ENCODE measurements at regions not wholly inside any gene's neighbourhood (a gene's known extent, or its start where the extent isn't known, plus 50 kb on each side); places are given as distances from the start of the nearest gene placed in this dataset.
A peak's percentile ranks its signal among the peaks of the same experiment; 100 is the strongest.

DNA sequence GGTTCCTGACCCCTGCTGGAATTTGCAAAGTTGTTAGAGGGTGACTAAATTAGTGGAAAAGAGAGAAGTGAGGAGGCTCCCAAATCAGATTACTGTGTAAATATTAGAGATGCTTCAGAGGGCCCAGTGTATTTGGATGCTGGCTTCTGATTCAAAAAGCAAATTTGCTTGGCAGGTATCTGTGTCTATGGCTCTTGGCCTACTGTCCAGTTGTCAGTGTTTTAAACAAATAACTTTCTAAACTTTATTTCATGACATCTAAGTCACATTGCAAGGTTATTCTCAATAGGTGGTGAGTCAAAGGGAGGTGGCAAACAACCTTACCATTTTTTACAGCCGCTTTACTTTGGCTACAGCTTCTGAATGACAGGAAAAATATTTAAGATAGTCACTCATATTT lies 720.1 kb downstream of the KCNA4 start:
- DNase-seq = no peak

DNA sequence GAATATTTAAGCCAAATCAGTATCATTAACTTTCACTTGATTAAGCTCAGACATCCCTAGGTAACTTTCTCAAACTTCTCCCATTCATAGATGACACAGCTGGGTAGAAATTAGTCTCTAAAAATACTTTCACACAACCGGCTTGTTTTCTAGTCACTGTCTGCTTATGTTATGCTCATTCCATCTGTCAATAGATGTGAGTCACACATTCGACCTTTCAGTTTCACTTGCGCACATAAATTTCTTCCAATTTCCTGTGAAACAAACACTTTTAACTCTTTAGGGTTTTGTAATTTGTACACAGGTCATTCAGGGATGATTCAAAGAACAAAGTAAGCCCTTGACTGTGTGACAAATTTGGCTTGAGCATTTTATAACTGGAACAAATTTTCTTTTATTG lies 723.0 kb downstream of the KCNA4 start:
- no peak for DNase-seq

DNA sequence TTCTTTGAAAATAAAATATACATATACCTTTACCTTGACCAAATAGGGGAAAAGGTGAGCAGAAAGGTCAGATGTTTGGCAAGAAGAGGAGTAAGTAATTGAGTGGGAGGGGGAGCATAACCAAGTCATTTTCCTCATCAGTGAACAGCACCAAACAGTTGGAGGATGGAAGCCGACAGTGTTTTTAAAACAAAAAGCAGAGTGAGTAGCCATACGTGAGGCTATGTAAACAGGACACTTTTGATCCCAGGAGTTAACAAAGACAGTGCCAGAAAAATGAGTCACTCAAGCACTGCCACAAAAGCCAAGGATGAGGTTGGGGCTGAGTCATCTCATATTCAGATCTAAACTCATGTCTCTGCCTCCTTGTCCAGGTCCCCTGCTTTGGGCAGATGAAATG lies 734.7 kb downstream of the KCNA4 start:
- no peak for DNase-seq

DNA sequence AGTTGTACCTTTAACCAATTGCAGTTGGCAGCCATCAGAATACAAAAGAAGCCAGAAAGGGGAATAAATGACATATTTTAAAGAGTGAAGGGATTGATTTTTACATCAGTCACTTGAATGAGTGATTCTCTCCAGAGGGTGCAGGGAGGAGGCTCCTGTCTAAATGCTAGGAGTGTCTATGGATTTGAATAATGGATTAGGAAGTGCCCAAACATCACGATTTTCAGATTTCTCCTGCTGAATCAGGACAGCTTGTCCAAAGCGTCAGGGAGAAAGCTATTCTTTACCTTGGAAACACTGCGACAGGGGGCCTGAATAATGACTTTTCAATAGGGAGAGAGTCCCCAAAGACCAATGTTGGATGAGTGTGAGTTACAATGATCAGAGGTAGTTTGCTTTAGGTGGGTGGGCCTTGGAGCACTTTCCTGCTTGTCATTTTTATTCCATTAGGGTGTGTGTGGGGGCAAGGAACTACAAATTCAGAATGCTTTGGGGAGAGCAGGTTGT lies 735.5 kb downstream of the KCNA4 start:
- no peak for DNase-seq

DNA sequence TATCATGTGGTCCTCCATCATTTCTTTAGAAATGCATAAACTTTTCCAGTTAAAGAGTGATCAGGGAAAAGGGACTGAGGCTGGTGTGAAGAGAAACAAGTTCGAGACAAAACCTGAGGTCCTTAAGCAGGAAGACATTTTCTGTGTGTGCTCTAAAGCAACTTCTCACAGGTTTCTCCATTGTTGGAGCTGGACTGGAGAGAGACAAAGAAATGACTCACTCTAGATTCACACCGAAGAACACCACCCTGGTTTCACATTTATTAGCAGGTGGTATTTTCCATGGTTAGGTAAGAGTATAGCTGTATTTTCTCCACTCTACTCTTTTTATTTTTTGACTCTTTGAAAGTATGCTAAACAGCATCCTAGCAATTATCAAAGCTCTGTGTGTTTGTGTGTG lies 736.4 kb downstream of the KCNA4 start:
- DNase-seq = no peak

DNA sequence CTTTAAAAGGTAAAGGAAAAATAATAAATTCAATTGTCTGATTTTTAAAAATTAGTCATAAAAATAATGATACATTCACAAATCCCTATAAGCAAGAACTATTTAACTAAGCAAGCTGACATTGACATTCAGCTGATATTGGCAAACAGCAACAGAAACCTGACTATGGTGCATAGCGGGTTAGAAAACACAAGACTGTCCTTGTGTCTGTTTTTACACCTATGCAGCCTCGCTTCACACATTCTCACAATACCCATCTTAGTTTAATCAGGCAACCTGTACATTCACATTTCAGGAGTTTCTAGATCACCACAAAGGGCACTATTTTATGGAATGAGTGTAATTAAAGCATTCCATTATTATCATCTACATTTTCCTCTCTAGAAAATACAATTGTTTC lies 737.1 kb downstream of the KCNA4 start:
- no peak for DNase-seq

DNA sequence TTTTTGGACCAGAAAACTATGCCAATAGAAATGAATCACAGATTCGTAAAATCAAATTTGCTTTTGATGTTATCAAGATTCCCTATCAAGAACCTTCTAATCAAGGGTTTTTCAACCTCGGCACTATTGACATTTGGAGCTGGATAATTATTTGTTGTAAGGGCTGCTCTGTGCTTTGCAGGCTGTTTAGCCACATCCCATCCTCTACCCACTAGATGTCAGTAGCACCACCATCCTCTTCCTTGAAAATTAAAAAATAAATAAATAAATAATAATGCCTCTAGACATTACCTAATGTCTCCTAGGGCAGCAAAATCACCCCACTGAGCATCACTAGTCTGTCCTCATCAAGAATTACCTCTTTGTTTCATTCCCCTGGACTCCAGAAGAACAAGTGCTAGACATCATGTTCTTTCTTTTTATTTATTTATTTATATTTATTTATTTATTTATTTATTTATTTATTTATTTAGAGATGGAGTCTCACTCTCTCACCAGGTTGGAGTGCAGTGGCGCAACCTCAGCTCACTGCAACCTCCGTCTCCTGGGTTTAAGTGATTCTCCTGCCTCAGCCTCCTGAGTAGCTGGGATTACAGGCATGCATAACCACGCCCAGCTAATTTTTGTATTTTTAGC lies 744.7 kb downstream of the KCNA4 start:
- DNase-seq = no peak

DNA sequence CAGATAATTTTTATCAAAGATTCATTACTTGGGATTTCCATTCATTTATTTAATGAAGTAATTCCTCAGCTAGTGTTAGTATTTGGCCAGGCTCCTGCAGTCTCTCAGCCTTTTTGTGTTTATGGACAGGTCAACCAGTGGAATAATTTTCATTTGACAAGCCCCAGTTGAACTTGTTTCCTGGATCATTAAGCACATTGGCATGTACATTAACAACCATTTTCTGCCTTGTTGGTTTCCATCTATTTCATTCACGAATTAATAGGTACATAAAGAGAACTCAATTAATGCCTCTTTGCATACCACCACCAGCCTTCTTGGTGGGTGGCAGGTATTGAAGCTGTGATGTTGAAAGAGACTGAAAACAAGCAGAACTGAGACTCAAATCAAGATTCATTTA lies 745.2 kb downstream of the KCNA4 start:
- DNase-seq = no peak

DNA sequence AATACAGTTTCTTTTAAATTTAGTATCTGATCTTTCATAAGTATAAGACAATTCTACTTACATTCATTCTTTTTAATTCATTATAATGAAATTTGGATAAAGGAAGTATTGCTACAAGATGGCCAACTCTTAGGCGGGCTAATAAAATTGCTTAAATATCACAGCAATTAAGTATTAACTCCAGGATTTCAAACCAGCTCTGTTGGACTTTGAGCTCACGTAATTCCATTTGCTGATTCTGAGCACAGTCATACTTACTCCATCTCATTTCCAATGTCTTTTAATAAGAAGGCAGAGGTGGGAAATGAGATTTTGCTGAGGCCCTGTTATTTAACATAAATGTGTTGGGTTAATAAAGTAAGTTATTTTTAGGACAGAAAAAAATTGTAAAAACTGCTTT lies 748.1 kb downstream of the KCNA4 start:
- no peak for DNase-seq

DNA sequence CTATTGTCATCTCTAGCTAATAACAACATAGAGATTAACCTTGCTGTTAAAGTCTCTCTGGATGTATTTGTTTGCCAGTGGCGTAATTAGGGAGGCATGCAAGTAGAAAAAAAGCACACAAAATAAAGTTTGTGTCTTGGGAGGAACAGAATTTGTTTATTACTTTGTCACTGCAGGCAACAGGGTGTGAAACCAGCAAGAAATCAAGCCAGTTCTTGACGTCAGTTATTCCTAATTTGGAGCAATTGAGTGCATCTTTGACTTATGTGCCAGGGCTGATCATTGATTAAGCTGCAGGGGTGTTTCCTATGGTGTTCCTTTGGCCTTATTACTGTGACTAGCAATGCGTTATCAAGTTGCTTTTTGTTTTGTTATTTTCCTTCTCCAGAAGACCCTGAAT lies 751.0 kb downstream of the KCNA4 start:
- no peak for DNase-seq

DNA sequence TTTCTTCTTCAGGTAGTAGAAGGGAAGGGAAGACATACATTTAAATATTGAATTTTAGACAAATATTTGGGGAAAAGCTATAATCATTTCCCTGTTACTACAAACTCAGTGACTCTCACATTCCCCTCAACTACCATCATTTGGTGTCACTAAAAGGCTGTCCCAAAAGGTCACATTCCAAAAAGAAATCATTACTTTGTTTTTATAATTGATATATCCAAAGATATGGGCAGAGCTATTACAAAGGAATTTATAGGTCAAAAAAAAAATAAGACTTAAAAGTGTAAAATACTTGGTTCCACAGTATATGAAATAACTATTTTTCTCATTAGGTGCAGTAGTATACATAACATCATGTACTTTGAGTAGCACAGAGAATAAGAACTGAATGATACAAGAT lies 751.4 kb downstream of the KCNA4 start:
- DNase-seq = no peak

DNA sequence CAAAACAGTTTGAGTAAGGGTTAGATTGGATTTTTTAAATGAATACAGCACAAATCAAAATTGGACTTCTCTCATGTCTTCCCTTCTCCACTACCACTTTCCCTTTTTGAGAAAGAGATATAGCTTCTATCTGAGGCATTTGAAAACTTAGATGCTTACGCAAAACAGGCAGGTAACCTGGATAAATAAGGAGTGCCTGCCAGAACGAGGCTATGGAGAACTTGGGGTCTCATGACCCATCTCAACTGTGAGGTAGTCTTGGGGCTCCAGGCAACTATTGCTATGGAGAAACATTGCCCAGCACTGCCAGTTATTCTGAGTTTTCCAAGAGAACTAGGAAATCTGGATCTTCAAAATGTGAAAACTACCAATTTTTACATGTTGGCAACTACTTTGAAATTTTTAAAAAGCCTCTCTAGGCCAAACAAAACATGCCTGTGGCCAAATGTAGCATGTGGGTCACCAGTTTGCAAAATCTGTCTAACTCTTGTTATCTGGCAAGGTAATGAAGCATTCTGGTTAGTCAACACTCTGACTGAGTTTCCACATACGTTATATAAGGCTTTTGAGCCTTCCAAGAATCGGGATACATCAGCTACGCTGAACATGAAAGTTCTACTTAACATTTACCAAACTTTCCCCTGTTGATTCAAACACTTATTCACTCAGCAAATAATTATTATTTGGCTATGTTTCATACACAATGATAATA lies 752.7 kb downstream of the KCNA4 start:
- no peak for DNase-seq

DNA sequence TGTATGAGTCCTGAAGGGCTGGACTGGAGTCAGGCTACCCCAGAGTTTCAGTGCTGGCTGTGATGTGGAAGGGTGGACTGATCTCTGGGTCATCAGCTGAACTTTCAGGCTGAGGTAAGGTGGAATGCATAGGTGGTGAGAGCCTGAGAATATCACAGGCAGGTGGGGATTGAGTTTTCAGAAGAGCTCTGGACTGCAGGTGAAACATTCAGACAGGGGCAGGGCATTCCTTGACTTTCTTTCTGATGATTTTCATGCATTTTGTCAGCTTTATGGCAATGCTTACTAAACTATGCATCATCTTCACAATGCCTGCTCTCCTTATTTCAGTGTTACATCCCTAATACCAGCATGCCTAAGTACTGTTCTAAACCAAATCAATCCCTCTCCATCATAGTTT lies 755.0 kb downstream of the KCNA4 start:
- DNase-seq = no peak

DNA sequence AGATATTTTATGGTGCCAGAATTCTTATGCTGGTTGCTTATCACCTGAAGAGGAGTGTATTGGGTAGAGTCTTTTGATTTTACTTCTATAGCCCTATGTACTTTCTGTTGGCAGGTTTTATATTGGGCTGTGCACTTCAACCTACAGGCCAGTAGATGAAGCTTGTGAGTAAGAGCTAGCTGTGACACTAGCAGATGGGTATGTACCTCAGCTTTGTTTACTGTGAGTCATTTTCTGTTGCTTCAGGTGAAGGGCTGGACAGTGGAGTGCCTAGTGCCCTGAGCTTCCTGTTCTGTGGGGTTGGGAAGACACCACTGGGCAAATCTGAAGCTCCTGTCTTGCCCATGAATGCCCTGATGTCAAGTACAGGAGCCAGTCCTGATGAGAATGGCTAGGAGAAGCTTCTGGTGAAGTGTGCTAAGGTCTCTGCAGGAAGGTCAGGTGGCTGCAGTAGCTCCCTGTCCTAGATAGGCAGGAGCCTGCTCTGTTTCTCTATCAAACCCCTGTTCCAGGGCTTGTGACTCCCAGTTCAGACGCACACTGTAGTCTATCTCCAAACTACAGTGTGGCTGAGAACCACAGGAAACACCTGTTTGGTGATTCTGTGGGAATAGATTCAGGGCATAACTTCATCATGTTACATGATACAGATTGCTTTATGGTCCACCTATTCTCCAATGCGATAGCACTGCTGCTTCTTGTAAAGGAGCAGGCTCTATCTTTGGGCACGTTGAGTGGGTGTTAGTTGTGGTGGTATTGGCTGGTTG lies 755.7 kb downstream of the KCNA4 start:
- DNase-seq = no peak

DNA sequence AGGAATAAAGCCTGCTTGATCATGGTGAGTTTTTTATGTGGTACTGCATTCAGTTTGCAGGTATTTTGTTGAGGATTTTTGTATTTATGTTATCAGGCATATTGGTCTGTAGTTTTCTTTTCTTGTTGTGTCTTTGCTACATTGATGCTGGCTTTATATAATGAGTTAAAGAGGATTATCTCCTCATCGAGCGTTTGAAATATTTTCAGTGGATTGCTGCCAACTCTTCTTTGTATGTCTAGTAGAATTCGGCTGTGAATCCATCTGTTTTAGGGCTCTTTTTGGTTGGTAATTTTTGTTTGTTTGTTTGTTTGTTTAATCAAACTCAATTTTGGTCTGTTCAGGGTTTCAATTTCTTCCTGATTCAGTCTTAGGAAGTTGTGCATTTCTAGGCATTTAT lies 758.4 kb downstream of the KCNA4 start:
- DNase-seq = no peak

DNA sequence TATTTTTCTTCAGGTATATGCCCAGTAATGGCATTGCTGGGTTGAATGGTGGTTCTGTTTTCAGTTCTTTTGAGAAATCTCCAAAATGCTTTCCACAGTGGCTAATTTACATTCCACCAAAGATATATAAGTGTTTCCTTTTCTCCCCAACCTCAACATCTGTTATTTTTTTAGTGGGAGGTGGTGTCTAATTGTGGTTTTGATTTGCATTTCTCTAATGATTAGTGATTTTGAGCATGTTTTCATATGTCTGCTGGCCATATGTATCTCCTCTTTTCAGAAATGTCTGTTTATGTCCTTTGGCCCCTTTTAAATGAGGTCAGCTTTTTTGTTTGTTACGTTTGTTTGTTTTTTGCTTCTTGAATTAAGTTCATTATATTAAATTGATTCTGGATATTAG lies 760.2 kb downstream of the KCNA4 start:
- DNase-seq = no peak

DNA sequence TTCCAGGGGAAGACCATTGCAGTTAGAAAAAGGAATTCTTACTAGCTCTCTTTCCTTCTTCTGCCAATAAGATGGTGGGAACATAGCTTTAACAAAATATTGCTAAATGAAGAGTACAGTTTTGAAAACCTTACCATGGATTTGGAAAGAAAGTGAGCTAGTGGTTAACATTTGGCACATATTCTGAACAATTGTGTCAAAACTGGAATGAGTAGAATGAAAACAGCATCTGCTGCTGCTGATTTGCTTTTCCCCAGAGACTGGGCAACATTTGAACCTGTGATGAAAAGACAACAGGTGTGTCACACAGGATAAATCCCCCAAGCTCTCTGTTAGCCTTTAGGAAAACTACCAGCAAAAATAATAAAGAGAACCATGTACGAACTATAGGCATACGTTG lies 761.4 kb downstream of the KCNA4 start:
- no peak for DNase-seq

DNA sequence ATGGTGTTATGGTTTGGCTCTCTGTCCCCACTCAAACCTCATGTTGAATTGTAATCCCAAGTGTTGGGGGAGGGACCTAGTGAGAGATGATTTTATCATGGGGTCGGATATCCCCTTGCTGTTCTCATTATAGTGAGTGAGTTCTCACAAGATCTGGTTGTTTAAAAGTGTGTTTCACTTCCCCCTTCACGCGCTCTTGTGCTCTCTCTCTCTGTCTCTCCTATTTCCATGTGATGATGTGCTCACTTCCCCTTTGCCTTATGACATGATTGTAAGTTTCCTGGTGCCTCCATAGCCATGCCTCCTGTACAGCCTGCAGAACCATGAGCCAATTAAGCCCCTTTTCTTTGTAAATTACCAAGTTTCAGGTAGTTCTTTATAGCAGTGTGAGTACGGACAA lies 765.1 kb downstream of the KCNA4 start:
- DNase-seq = peak in 1 of 2 donors; percentile 7

DNA sequence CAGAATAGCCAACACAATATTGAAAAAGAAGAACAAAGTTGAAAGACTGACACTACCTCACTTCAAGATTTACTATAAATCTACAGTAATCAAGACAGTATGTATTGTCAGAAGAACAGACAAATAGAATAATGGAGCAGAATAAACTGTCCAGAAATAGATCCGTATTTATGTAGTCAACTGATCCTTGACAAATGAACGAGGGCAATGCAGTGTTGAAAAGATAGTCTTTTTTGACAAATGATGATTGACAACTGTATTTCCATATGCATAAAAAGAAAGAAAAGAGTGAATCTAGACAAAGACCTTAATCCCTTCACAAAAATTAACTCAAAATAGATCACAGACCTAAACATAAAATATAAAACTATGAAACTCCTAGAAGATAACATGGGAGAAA lies 767.1 kb downstream of the KCNA4 start:
- no peak for DNase-seq

DNA sequence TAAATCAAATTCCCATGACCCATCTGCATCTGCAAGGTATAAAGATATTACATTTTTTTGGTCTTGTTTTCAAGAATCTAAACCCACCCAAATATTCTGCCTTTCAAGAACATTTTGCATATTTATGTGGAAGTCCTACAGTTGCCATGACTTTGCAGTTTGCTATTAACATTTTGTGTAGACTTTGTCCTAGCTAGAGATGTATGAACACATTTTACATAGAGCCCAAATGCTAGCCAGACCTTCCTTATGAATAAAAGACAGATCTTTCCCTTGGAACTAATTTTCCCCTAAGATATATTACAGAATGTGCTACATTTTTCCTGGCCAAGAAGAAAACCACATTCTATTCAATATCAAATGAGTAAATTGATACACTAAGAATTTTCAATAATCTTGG lies 772.5 kb downstream of the KCNA4 start:
- no peak for DNase-seq

DNA sequence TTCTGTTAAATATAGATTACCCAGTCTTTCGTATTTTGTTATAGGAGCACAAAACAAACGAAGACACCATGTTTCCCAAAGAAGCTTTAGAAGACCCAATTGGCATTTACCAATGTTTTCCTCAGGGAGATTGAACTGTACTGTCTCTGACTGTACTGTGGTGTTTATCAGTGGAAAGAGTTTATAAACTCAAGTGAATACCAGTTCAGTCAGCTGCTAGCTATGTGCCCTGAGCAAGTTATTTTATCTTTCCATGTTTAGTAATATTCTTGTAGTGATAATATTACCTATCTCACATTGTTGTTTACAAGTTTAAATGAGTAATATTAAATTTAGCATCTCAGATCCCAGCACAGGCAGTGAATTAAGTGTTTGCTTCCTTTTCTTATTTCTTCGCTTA lies 773.2 kb downstream of the KCNA4 start:
- DNase-seq = no peak

DNA sequence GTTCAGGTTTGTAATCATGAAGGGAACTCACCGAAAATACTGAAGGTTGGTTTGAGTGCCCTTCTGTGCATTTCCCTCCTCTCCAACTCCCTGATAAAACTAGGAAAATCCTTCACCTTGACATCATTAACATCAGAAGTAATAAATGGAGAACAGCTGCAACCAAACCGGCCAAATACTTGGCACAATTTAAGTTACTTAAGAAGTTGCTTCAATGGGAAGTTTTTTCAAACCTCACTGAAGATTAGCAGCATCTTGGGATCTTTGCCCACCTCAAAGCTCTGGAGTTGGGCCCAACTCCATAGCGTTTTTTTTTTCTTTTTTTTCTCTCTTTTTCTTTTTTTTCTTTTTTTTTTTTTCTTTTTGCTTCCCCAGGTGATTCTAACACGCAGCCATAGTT lies 784.8 kb downstream of the KCNA4 start:
- DNase-seq = no peak

DNA sequence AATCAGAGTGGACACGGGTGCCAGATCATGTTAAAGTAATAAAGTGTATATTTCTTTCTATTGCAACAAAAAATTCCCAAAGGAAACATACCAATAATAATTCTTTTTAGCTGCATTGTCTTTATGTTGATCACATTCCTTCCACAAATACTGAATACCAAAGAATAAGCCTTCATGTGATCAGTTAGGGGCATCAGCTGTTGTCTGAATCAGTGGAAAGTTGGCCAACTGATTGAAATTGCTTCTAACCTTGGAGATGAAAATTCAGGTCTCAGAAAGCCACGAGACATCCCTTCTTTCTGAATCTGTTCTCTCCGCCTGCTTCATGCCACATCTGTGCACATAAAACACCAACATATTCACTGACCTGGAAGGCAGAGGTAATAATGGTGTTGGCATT lies 785.2 kb downstream of the KCNA4 start:
- no peak for DNase-seq

DNA sequence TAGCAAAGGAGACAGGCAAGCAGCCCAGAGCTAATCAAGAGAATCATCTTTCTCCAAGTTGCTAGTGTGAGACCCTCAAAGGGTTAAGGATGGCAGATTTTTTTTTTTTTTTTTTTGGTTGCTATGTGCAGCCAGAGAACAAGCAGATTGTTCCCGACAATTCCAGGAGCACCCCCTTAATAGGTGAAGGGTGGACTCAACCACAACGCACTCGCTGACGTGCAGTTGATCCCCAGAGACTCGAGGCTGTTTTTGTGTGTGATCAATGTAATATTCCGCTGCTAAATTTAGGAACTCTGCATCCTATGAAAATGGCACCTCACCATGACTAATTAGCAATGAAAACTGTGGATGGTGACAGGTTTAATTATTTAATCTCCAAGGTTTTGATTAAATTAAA lies 789.0 kb downstream of the KCNA4 start:
- no peak for DNase-seq

Measured in inflammatory macrophage treated with lipopolysaccharide for 1 hour (primary cell).